ENCODE measurements at regions not wholly inside any gene's neighbourhood (a gene's known extent, or its start where the extent isn't known, plus 50 kb on each side); places are given as distances from the start of the nearest gene placed in this dataset.

DNA sequence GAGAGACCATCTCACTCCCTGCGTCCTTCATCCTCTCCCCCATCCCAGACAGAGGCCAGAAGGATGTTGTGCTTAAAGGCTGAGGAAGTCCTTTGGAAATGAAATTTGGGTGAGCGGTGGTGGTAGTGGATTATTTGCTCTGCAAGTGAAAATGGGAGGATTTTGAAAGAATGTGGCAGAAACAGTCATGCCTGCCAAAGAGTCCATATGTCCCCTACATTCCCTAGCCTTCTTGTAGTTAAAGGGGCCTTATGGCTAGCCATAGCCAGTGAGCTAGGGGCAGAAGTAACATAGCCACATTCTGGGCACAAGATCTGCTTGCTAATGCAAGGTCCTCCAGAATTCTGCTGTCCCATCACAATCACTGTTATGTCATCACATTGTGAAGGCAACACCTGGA, 360.2 kb upstream of the TSHZ3 start:
- TF ChIP-seq EZH2phosphoT487 (IDR thresholded peaks at IDR 0.05; ENCODE audit: borderline replicate concordance, low read length): no peak
- TF ChIP-seq, protein P1, sequence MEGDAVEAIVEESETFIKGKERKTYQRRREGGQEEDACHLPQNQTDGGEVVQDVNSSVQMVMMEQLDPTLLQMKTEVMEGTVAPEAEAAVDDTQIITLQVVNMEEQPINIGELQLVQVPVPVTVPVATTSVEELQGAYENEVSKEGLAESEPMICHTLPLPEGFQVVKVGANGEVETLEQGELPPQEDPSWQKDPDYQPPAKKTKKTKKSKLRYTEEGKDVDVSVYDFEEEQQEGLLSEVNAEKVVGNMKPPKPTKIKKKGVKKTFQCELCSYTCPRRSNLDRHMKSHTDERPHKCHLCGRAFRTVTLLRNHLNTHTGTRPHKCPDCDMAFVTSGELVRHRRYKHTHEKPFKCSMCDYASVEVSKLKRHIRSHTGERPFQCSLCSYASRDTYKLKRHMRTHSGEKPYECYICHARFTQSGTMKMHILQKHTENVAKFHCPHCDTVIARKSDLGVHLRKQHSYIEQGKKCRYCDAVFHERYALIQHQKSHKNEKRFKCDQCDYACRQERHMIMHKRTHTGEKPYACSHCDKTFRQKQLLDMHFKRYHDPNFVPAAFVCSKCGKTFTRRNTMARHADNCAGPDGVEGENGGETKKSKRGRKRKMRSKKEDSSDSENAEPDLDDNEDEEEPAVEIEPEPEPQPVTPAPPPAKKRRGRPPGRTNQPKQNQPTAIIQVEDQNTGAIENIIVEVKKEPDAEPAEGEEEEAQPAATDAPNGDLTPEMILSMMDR (IDR thresholded peaks at IDR 0.05; ENCODE audit: low read depth, low read length, poor library complexity, severe bottlenecking): no peak
